Upper lobe of left lung (tissue), 4 donors: ENCODE measurements at regions not wholly inside any gene's neighbourhood (a gene's known extent, or its start where the extent isn't known, plus 50 kb on each side); places are given as distances from the start of the nearest gene placed in this dataset.

ENCODE experiments used
- EP300 ChIP-seq, 4 donors: sonication (generic); formaldehyde crosslinking; IDR thresholded peaks; one replicate each; pipeline ENCODE4 v1.5.1; 2017; ENCODE audit warnings: antibody characterized with exemption in 4 of 4, control low read depth in 2 of 4
- POLR2A ChIP-seq, 4 donors: fragments of 450-650 bp; IDR thresholded peaks; one replicate each; pipeline ENCODE4 v1.5.1; 2016 to 2017; ENCODE audit warnings: antibody characterized with exemption in 4 of 4, mild to moderate bottlenecking in 2 of 4
- POLR2AphosphoS5 ChIP-seq, 2 donors: sonication (generic); formaldehyde crosslinking; IDR thresholded peaks; one replicate each; pipeline ENCODE4 v1.5.1; 2017; ENCODE audit warnings: antibody characterized with exemption in 2 of 2
- TF ChIP-seq, protein P1 (sequence below), 6 experiments: fragments of 450-650 bp in 4 of 6; fragments of 200-600 bp in 2 of 6; sonication (generic) in 2 of 6; IDR thresholded peaks; one replicate each; pipeline ENCODE4 v1.5.1; 2016 to 2019; ENCODE audit warnings: antibody characterized with exemption in 6 of 6

DNA sequence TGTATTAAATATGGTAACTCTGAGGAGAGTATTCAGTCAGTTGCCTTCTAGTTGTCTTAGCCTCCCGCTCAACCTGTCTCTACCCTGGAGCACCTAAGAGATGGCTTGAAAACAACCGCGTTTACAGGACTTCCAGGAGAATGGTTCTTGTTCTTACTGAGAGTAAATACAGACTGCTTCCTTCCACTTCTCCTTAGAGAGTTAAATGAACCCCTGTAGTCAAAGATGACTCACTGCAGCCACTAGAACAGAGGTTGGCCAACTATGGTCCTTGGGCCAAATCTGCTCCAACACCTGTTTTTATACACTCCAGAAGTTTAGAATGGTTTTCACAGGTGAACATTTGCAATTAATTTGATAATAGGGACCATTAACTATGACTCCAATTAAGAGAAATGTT, 60.1 kb upstream of the ASB17 start:
- TF ChIP-seq, protein P1, sequence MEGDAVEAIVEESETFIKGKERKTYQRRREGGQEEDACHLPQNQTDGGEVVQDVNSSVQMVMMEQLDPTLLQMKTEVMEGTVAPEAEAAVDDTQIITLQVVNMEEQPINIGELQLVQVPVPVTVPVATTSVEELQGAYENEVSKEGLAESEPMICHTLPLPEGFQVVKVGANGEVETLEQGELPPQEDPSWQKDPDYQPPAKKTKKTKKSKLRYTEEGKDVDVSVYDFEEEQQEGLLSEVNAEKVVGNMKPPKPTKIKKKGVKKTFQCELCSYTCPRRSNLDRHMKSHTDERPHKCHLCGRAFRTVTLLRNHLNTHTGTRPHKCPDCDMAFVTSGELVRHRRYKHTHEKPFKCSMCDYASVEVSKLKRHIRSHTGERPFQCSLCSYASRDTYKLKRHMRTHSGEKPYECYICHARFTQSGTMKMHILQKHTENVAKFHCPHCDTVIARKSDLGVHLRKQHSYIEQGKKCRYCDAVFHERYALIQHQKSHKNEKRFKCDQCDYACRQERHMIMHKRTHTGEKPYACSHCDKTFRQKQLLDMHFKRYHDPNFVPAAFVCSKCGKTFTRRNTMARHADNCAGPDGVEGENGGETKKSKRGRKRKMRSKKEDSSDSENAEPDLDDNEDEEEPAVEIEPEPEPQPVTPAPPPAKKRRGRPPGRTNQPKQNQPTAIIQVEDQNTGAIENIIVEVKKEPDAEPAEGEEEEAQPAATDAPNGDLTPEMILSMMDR (IDR thresholded peaks at IDR 0.05): no peak
- TF ChIP-seq POLR2A (IDR thresholded peaks at IDR 0.05) (no peak), EP300 (IDR thresholded peaks at IDR 0.05) (no peak), POLR2AphosphoS5 (IDR thresholded peaks at IDR 0.05) (no peak)
